GM19023 (cell line): ENCODE measurements at regions not wholly inside any gene's neighbourhood (a gene's known extent, or its start where the extent isn't known, plus 50 kb on each side); places are given as distances from the start of the nearest gene placed in this dataset.
"Not testable (repeated sequence)": the region's sequence is repeated elsewhere in the genome, so short reads cannot be mapped to it uniquely, and the experiment has no call there.

Experiments used
- ATAC-seq: cut with Tn5 transposase; IDR thresholded peaks from one replicate; pipeline ENCODE4 v1.9.1; 2021; ENCODE audit warnings: mild to moderate bottlenecking, moderate library complexity; ENCODE audit not compliant: unreplicated experiment

DNA sequence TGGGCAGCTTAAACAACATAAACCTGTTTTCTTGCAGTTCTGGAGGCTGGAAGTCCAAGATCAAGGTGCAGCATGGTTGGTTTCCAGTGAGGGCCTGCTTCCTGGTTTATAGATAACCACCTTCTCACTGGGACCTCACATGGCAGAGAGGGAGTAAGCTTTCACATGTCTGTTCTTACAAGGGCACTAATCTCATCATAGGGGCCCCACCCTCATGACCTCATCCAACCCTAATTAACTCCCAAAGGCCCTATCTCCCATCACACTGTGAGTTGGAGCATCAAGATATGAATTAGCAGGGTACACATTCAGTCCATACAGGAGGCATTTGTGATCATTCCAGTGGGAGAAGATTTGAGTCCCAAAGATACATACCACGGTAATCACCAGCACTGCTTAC, 50.5 kb upstream of the GRIN2A start:
- ATAC-seq = no peak

DNA sequence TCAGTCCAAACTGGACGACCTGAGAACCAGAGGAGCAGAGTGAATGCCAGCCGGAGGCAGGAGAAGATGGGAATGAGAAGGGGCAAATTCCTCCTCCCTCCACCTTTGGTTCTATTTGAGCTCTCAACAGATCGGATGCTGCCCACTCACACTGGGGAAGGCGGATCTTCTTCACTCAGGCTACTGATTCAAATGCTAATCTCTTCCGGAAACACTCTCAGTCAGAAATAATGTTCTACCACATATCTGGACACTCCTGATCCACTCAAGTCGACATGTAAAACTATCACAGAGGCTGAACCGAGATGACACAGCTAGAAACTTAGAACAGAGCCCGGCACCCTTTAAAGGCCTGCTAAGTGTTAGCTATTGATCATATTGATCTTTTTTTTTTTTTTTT, 57.4 kb upstream of the GRIN2A start:
- ATAC-seq = no peak

DNA sequence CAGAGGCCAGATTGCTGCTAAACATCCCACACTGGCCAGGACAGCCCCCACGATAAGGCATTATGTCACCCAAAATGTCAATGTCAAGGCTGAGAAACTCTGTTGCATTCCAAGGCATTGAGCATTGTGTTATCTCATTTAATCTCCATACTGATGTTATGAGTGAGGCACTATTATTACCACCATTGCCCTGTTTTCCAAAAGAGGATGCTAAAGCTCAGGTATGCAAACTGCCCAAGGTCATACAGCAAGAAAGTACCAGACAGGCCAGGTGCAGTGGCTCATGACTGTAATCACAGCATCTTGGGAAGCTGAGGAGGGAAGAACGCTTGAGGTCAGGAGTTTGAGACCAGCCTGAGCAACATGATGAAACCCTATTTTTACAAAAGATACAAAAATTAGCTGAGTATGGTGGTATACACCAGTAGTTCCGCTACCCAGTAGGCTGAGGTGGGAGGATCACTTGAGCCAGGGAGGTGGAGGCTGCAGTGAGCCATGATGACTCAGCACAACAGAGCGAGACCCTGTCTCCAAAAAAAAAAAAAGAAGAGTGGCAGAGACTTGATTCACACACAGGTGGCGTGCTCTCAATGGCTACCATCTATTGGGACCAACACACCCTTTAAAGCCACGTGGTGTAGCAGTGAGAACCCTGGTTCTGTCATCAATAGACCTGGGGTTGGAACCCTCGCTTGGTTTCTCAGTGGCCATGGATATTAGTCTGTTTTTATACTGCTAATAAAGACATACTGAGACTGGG, 58.8 kb upstream of the GRIN2A start:
- no peak for ATAC-seq

DNA sequence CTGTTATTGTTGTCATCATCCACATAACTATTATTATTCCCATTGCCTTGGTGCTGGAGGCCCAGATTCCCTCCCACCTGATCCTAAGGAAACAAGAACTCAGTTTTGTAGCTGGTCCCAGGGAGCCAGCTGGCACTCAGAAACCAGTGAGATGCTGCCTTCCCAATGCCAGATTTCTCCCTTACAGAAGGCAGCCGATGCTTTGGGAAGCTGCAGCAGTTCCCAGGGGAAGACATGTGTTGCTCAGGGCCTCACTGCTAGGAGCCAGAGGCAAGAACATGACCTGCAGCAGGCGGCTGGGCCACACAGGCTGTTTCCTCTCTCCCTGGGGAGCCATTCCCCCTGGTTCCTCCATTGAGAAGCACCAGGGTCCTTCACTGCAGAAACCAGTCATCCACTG, 59.9 kb upstream of the GRIN2A start:
- ATAC-seq = no peak

DNA sequence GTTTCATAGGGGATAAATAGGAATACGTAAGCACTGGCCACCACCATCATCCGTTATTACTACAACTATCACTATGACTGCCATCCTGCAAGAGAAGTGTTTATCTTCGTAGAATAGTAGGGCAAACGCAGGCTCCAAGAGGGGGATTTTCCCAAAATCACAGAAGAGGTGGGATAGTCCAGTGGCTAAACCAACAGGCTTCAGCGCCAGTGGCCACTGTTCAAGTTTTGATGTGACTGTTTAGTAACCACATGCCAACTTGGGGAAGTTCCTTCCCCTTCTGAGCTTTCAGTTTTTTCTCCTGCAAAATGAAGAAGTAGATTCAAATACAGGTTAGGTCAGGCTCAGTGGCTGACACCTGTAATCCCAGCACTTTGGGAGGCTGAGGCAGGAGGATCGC, 60.7 kb upstream of the GRIN2A start:
- ATAC-seq = peak; percentile 62

DNA sequence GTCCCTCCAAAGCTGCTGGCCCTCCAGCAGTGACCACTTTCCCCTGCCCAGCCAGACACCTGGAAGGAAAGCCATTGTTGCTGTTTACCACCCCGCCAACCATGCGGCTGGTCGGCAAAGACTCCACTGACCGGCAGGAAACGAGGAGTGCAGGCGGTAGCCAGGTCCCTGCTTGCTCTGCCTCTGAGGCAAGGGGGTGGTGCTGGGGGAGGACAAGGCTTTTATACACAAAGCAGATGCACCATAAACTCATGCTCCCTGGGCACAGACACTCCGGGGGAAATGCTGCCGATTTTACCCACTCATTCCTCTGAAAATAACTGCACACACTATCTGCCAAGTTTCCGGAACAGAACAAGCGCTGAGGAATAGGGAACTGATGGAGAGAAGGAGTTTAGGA, 62.8 kb upstream of the GRIN2A start:
- no peak for ATAC-seq

DNA sequence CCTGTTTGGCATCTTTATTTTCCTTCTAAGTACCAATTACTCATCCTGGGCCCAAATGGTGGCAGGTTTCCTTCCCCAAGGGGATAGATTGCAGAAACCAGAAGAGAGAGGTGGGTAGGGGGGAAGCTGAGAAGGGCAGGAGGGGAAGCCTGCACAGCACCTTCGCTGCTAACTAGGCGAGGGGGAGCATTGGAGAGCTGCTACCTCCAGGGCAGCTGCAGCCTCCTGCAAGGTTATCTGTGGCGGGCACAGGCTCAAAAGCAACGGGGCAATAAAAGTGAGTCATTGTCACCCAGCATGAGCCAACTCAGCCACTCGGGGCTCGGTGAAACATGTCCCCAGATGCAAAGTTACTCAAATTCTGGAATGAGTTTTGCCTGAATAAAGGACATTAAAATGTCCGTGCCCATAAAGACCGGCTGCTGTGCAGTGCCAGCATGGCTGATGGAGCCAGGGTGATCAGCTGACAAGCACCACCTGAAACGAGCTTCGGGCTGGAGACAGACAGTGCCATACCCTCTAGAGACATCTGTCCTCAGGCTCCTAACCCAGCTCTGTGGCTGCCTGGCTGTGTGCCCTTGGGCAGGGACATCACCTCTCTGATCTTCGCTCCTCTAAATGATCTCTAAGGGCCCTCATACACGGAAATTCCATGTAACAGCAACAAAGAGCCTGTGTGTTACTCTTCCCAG, 68.1 kb upstream of the GRIN2A start:
- no peak for ATAC-seq

DNA sequence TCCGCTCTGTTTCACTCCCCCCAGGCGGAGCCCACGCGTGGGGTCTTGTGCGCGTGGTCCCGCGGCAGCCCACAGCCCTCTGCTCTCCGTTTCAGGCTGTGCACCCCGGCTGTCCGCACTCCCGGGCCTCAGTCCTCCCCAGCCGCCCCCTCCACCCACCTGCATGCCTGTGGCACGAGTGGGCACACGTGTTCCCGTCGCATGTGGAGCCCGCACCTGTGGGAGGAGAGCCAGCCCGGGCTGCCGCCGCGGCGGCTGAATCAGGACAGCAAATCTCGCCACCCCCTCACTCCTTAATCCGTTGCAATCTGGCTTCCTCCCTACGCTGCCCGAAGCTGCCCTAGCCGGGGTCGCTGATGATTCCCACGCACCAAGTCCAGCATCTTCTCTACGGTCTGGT, 69.9 kb upstream of the GRIN2A start:
- ATAC-seq = no peak

DNA sequence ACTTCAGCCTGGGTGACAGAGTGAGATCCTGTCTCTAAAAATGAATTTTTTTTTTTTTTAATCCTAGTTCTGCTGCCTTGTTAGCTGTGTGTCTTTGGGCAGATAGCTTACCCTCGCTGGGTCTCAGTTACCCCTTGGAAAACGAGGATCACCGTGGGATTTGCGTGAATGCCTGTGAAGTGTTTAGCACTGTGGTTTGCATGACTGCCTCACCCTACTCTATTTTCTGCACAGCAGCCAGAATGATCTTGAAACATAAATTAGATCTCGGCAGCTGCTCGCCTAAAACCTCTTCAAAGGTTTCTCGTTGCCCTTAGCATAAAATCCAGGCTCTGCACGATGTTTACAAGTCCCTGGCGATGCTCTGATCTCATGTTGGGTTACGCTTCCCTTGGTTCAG, 71.2 kb upstream of the GRIN2A start:
- ATAC-seq = no peak

DNA sequence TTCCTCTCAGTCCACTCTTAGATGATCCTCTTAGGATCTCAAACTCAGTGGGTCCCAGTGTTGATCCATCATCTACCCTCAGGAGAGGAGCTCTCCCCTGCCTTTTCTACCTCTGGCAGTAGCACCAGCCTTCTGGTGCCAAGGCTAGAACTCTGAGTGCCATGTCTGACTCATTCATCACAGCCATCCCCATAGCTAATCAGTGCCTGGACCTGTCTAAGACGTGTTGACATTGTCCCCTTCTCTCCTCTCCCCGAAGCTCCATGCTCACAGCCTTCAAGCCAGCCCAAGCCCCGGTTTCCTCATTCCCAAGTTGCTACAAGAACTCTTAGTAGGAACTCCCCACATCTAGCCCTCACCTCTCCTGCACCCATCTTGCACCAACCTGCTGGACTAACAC, 73.5 kb upstream of the GRIN2A start:
- no peak for ATAC-seq

DNA sequence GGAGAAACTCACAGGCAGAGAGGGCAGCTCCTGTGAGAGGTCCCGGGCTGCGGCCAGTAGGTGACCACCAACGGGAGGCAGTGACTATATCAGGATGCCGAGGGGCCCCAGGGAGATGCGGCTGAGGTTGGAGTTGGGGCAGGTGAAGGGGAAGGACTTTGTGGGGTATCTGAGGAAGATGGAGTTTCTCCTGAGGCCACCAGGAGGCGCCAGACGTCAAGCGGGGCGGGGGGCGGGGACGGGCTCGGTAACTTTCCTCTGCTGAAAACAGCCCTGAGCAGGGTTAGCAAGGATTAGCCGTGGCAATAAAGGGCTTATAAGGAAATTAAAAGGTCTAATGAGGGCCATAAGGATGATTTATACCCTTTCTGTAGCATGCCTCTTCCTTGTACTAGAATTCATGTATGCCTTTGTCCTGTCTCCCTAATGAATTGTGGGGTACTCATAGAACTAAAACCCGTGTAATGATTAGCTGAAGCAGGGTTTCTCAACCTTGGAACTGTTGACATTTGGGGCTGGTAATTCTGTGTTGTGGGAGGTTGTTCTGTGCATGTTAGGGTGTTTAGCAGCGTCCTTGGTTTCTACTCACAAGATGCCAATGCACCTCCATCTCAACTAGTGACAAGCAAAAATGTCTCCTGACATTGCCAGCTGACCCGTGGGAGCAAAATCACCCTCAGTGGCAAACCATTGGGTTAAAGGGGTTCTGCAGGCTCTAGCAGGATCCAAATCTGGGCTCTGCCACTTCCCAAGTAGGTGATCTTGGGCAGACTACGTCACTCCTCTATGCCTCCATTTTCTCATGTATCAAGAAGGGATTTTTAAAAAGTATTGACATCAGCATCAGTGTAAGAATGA, 74.8 kb upstream of the GRIN2A start:
- no peak for ATAC-seq

DNA sequence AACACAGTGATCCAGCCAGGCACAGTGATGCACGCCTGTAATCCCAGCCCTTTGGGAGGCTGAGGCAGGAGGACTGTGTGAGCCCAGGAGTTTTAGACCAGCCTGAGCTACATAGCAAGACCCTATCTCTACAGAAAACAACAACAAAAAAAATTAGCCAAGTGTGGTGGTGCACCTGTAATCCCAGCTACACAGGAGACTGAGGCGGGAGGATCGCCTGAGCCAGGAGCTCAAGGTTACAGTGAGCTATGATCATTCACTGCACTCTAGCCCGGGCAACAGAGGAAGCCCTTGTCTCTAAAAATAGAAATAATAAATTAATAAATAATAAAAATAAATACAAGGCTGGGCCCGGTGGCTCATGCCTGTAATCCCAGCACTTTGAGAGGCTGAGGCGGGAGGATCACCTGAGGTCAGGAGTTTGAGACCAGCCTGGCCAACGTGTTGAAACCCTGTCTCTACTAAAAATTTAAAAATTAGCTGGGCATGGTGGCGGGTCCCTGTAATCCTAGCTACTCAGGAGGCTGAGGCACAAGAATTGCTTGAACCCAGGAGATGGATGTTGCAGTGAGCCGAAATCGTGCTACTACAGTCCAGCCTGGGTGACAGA, 75.5 kb upstream of the GRIN2A start:
- not testable (repeated sequence) for ATAC-seq

DNA sequence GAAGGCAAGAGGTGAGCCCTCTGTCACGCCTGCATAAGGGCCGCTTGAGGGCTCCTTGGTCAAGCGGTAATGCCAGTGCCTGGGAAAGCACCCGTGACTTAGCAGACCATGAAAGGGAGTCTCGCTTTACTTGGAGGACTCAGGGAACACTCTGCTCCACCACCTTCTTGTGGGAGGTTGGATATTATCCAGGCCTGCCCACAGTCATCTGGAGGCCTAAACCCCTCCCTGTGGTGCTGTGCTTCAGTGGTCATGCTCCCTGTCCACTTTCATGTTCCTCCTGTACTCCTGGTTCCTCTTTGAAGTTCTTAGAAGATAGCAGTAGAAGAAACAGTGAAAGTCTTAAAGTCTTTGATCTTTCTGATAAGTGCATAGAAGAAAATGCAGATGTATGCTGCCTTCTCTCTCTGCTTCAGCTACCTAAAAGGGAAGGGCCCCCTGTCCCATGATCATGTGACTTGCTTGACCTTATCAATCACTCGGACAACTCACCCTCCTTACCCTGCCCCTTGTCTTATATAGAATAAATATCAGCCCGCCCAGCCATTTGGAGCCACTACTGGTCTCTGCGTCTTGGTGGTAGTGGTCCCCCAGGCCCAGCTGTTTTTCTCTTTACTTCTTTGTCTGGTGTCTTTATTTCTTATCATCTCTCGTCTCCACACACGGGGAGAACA, 76.8 kb upstream of the GRIN2A start:
- ATAC-seq = not testable (repeated sequence)

DNA sequence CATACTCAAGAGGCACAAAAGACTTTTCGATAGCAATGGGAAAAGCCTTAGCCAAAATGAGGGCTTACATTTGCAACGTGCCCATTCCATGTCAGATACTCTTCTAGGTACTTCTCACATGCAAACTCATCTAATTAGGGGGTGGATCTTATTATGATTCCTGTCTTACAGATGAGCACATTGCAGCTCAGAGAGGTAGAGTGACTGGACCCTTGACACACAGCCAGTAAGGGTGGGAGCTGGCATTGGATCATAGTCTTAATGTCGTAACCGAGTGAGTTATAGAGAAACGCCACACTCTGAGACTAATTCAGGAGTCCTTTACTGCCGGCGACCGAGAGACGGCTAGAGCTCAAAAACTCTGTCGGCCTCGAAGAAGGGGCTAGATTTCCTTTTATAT, 78.8 kb upstream of the GRIN2A start:
- no peak for ATAC-seq

DNA sequence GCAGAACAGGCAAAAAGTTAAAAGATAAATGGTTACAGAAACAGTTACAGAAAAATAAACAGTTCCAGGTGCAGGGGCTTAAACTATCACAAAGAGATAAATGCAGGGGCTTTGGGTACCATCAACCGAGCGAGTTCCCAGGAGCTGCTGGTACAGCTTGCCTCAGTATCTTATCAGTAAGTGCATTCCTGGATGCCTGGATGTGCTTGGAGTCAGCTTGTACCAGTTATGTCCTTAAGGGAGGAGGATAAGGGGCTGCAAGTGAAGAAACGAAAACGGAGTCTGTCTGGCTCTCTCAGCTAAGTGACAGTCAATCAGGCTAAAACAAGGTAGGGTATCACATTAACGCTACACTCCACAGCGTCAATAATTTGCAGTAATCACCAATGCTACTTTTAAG, 79.3 kb upstream of the GRIN2A start:
- not testable (repeated sequence) for ATAC-seq

DNA sequence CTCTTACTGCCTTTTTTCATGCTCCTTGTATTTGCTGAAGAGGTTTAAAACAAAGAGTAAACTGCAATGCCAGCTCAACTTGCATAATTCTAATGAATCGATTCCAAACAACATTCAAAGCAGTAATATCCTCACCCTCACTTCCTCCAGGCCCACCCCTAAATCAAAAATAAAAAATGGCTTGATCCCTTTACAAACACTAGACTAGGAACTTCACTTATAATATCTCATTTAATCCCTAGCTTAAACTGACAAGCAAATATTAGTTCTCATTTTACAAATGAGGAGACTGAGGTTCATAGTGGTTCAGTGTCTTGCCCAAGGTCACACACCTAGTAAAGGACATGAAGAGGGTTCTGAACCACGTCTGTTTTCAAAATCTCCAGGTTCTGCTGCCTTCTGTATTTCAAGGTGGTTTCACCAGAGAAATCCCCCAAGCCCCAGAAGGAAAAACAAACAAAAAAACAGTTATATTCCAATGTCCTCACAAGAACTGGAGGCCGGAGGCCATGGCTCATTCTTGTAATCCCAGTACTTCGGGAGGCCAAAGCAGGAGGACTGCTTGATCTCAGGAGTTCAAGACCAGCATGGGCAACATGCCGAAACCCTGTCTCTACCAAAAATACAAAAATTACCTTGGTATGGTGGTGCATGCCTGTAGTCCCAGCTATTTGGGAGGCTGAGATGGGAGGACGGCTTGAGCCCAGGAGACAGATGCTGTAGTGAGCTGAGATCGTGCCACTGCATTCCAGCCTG, 80.3 kb upstream of the GRIN2A start:
- ATAC-seq = no peak

DNA sequence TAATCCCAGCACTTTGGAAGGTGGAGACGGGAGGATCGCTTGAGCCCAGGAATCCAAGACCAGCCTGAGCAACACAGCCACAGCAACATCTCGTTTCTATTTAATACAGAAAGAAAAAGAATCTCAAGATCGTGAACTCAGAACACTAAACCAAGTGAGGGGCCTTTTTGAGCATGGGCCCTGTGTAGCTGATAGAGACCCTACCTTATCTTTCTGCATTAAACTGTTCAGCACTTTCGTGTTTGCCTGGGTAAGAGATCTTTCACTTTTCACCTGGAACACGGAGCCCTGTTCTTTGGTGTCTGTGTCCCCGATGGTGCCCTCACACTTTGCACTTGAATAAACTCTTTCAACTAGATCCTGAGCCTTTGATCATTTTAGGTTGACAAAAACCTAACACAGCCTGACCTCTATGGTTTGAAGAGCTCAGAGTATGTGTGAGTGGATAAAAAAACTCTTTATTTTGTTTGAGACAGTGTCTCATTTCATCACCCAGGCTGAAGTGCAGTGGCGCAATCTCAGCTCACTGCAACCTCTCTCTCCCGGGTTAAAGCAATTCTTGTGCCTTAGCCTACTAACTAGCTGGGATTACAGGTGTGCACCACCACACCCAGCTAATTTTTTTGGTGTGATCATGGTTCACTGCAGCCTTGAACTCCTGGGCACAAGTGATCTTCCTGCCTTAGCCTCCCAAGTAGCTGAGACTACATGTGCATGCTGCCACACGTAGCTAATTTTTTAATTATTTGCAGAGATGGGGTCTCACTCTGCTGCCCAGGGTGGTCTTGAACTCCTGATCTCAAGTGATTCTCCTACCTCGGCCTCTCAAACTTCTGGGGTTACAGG, 83.8 kb upstream of the GRIN2A start:
- ATAC-seq = no peak

DNA sequence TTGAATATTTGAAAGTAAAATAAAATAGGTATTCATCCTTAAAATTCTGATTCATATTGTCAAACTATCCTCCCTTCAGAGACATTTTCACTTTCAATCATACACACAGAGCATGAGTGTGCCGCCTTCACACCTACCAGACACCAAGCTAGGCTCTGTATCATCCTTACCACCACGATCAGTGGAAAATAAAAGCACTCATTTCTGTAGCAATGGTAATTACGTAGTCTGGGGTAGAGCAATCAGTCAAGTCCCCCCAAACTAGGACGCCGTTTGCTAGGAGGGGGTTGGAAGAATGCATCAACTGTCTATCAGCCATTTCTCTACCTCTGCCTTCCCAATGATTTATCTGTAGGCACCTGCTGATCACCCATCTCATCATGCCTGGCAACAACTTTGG, 84.6 kb upstream of the GRIN2A start:
- ATAC-seq = peak; percentile 63

DNA sequence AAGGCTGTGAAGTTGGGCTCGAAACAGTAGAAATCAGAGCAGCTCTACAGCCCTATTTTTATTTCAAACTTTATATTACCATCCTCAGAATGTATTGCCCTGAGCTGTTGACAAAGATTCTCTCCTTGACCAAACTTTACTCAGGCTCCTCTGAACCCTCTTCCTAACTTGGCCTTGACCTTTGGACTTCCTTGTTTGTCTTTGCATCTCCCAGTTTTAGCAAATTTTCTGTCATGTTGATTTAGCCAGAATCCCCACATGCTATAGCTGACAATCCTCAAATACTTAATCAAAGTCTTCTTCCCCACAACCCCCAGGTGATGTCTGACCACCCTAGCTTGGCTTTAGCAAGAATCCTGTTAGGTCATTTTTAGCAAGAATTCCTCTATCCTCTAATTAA, 87.4 kb upstream of the GRIN2A start:
- ATAC-seq = no peak
